H9 (cell line): ENCODE measurements at regions not wholly inside any gene's neighbourhood (a gene's known extent, or its start where the extent isn't known, plus 50 kb on each side); places are given as distances from the start of the nearest gene placed in this dataset.

ENCODE experiments used
- DNase-seq: peaks from one replicate; pipeline ENCODE4 v3.0.0-alpha.2; 2017
- H2AFZ ChIP-seq: one replicate; pipeline ENCODE4 v1.6.1; 2013; ENCODE audit warnings: mild to moderate bottlenecking, low read length, control low read depth, moderate library complexity
- H2AK5ac ChIP-seq: 2 replicates; pipeline ENCODE4 v1.6.1; 2013; ENCODE audit warnings: low read length, control low read depth, mixed read lengths; ENCODE audit not compliant: insufficient read length
- H2BK120ac ChIP-seq: one replicate; pipeline ENCODE4 v1.6.1; 2013; ENCODE audit warnings: low read depth, mild to moderate bottlenecking, low read length, control low read depth, inconsistent platforms; ENCODE audit not compliant: poor library complexity, severe bottlenecking
- H2BK12ac ChIP-seq: 2 replicates; pipeline ENCODE4 v1.6.1; 2013; ENCODE audit warnings: low read length, control low read depth, mixed read lengths, low read depth; ENCODE audit not compliant: insufficient read length
- H2BK15ac ChIP-seq: 2 replicates; pipeline ENCODE4 v1.6.1; 2013; ENCODE audit warnings: low read depth, low read length, control low read depth
- H2BK20ac ChIP-seq: one replicate; pipeline ENCODE4 v1.6.1; 2013; ENCODE audit warnings: low read depth, mild to moderate bottlenecking, low read length, control low read depth, inconsistent platforms; ENCODE audit not compliant: poor library complexity, severe bottlenecking
- H2BK5ac ChIP-seq: 2 replicates; pipeline ENCODE4 v1.6.1; 2013; ENCODE audit warnings: low read length, control low read depth, mixed read lengths; ENCODE audit not compliant: insufficient read length
- H3K14ac ChIP-seq: 2 replicates; pipeline ENCODE4 v1.6.1; 2013; ENCODE audit warnings: low read length, control low read depth; ENCODE audit not compliant: insufficient read depth
- H3K18ac ChIP-seq: 2 replicates; pipeline ENCODE4 v1.6.1; 2013; ENCODE audit warnings: low read depth, mild to moderate bottlenecking, mixed read lengths, low read length, control low read depth; ENCODE audit not compliant: insufficient read length
- H3K23ac ChIP-seq: 2 replicates; pipeline ENCODE4 v1.6.1; 2013; ENCODE audit warnings: low read length, control low read depth, mixed read lengths, low read depth; ENCODE audit not compliant: insufficient read length
- H3K23me2 ChIP-seq: 2 replicates; pipeline ENCODE4 v1.6.1; 2013; ENCODE audit warnings: low read depth, mild to moderate bottlenecking, mixed read lengths, low read length, control low read depth; ENCODE audit not compliant: insufficient read length, poor library complexity, severe bottlenecking
- H3K27ac ChIP-seq: 2 replicates; pipeline ENCODE4 v1.5.1; 2013; ENCODE audit warnings: low read length, control low read depth, mixed read lengths, low read depth; ENCODE audit not compliant: insufficient read length
- H3K27me3 ChIP-seq: 2 replicates; pipeline ENCODE4 v1.6.1; 2013; ENCODE audit warnings: low read length, control low read depth, inconsistent platforms; ENCODE audit not compliant: insufficient read depth
- H3K4ac ChIP-seq: 2 replicates; pipeline ENCODE4 v1.6.1; 2013; ENCODE audit warnings: low read depth, mild to moderate bottlenecking, control low read depth, inconsistent platforms, low read length, moderate library complexity
- H3K4me1 ChIP-seq: 2 replicates; pipeline ENCODE4 v1.6.1; 2013; ENCODE audit warnings: low read length, control low read depth, inconsistent platforms; ENCODE audit not compliant: insufficient read depth
- H3K4me2 ChIP-seq: 2 replicates; pipeline ENCODE4 v1.6.1; 2013; ENCODE audit warnings: low read length, control low read depth, mixed read lengths; ENCODE audit not compliant: insufficient read length, insufficient read depth
- H3K56ac ChIP-seq: 2 replicates; pipeline ENCODE4 v1.6.1; 2013; ENCODE audit warnings: low read depth, mild to moderate bottlenecking, mixed read lengths, low read length, control low read depth; ENCODE audit not compliant: insufficient read length
- H3K79me1 ChIP-seq: 2 replicates; pipeline ENCODE4 v1.6.1; 2013; ENCODE audit warnings: low read depth, mild to moderate bottlenecking, moderate library complexity, low read length, control low read depth, inconsistent platforms; ENCODE audit not compliant: insufficient read depth, poor library complexity, severe bottlenecking
- H3K79me2 ChIP-seq: 2 replicates; pipeline ENCODE4 v1.6.1; 2013; ENCODE audit warnings: low read length, control low read depth, inconsistent platforms; ENCODE audit not compliant: insufficient read depth
- H3K9ac ChIP-seq: 2 replicates; pipeline ENCODE4 v1.6.1; 2013; ENCODE audit warnings: low read length, control low read depth, mixed read lengths; ENCODE audit not compliant: insufficient read length; ENCODE audit errors: extremely low read depth
- H3K9me3 ChIP-seq: one replicate; pipeline ENCODE4 v1.6.1; 2013; ENCODE audit warnings: low read depth, low read length, inconsistent platforms; ENCODE audit not compliant: control insufficient read depth
- H3T11ph ChIP-seq: one replicate; pipeline ENCODE4 v1.6.1; 2013; ENCODE audit warnings: mild to moderate bottlenecking, low read length, control low read depth, inconsistent platforms
- H4K20me1 ChIP-seq: one replicate; pipeline ENCODE4 v1.6.1; 2013; ENCODE audit not compliant: control insufficient read depth, insufficient read length, insufficient read depth
- H4K5ac ChIP-seq: 2 replicates; pipeline ENCODE4 v1.6.1; 2013; ENCODE audit warnings: low read depth, mild to moderate bottlenecking, mixed read lengths, low read length, control low read depth; ENCODE audit not compliant: insufficient read length
- H4K8ac ChIP-seq: replicated peaks from 2 replicates; pipeline ENCODE4 v1.6.1; 2013; ENCODE audit warnings: low read length, control low read depth, mixed read lengths, low read depth; ENCODE audit not compliant: insufficient read length
- H4K91ac ChIP-seq: 2 replicates; pipeline ENCODE4 v1.6.1; 2013; ENCODE audit warnings: low read depth, mild to moderate bottlenecking, moderate library complexity, mixed read lengths, low read length, control low read depth; ENCODE audit not compliant: insufficient read length
- H3K27ac Mint-ChIP-seq, 3 experiments: 2 replicates in 2 of 3; 3 replicates in 1 of 3; pipeline ENCODE4 v1.8.0; 2020 to 2021; ENCODE audit warnings: mixed read lengths in 3 of 3, mild to moderate bottlenecking in 1 of 3, moderate library complexity in 1 of 3
- H3K27me3 Mint-ChIP-seq: 2 replicates; pipeline ENCODE4 v1.8.0; 2021; ENCODE audit warnings: low read depth, mild to moderate bottlenecking, moderate library complexity, mixed read lengths
- H3K36me3 Mint-ChIP-seq, 3 experiments: 2 replicates in 2 of 3; 3 replicates in 1 of 3; pipeline ENCODE4 v1.8.0; 2020 to 2021; ENCODE audit warnings: low read depth in 3 of 3, mixed read lengths in 3 of 3; ENCODE audit not compliant: insufficient read depth in 1 of 3
- H3K4me1 Mint-ChIP-seq, 2 experiments: 2 replicates each; pipeline ENCODE4 v1.8.0; 2020; ENCODE audit warnings: mixed read lengths in 2 of 2
- H3K4me3 Mint-ChIP-seq, 2 experiments: 2 replicates in 1 of 2; 3 replicates in 1 of 2; pipeline ENCODE4 v1.8.0; 2020 to 2021; ENCODE audit warnings: mild to moderate bottlenecking in 2 of 2, mixed read lengths in 2 of 2, moderate library complexity in 1 of 2
- H3K9me3 Mint-ChIP-seq, 2 experiments: 2 replicates in 1 of 2; 3 replicates in 1 of 2; pipeline ENCODE4 v1.8.0; 2020; ENCODE audit warnings: mild to moderate bottlenecking in 2 of 2, mixed read lengths in 2 of 2, moderate library complexity in 1 of 2
- WGBS: extraction: QIAGEN DNeasy Blood & Tissue Kit; methylation state at CpG from one replicate; pipeline ENCODE4 v1.1.7; 2013; ENCODE audit warnings: missing lambda C conversion rate, low lambda C conversion rate, mixed read lengths; ENCODE audit not compliant: insufficient read length; ENCODE audit errors: extremely low coverage; 5-methylcytosine and 5-hydroxymethylcytosine counted together
- TF ChIP-seq, protein P1 (sequence below): fragments of 200-600 bp; sonication (generic); conservative IDR thresholded peaks from 3 replicates; pipeline ENCODE4 v1.8.0; 2021; ENCODE audit warnings: antibody characterized with exemption, mild to moderate bottlenecking

DNA sequence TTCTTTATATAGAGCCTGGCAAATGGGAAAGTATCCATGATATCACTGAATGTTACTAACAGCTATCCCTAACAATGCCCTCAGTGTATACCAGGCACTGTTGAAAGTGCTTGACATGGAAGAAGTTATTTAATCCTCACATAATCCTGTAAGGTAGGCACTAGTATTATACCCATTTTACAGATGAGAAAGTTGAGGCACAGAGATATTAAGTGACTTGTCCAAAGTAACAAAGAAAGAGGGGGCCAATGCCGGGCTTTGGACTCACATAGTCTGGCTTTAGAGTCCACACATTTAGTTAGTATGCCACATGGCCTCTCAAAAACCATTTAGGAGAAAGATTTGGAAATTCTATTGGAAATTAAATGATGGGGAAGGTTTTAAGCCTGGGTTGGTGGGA lies 220.8 kb upstream of the PLET1 start:
- Histone ChIP-seq H3K9ac (no peak overlapping the region), H3K27ac (no peak overlapping the region), H3K23me2 (no peaks in the 10 kb centered on the region), H3K18ac (no peak overlapping the region), H2AFZ (no peak overlapping the region), H3K79me1 (no peaks in the 10 kb centered on the region), H3K4me1 (peaks cover 3% of the 10 kb centered on the region; the same call in 1 of the 2 replicates), H4K20me1 (no peaks in the 10 kb centered on the region), H3K27me3 (no peaks in the 10 kb centered on the region; the same call in 1 of the 2 replicates), H4K91ac (no peak overlapping the region), H3K4ac (no peak overlapping the region), H4K5ac (no peak overlapping the region), H2BK20ac (no peak overlapping the region), H3K23ac (no peak overlapping the region), H3K14ac (no peak overlapping the region), H3K4me2 (no peak overlapping the region), H3K79me2 (no peaks in the 10 kb centered on the region), H2BK5ac (no peak overlapping the region), H3T11ph (no peak overlapping the region), H2AK5ac (no peak overlapping the region), H2BK120ac (no peak overlapping the region), H3K56ac (no peak overlapping the region), H2BK15ac (no peak overlapping the region), H2BK12ac (no peak overlapping the region), H4K8ac (no peak overlapping the region), H3K9me3 (no peaks in the 10 kb centered on the region)
- no CpG with 5 or more reads among the region's 1 CpG for whole genome bisulfite sequencing
- H3K27ac Mint-ChIP-seq = no peak overlapping the region
- TF ChIP-seq, protein P1, sequence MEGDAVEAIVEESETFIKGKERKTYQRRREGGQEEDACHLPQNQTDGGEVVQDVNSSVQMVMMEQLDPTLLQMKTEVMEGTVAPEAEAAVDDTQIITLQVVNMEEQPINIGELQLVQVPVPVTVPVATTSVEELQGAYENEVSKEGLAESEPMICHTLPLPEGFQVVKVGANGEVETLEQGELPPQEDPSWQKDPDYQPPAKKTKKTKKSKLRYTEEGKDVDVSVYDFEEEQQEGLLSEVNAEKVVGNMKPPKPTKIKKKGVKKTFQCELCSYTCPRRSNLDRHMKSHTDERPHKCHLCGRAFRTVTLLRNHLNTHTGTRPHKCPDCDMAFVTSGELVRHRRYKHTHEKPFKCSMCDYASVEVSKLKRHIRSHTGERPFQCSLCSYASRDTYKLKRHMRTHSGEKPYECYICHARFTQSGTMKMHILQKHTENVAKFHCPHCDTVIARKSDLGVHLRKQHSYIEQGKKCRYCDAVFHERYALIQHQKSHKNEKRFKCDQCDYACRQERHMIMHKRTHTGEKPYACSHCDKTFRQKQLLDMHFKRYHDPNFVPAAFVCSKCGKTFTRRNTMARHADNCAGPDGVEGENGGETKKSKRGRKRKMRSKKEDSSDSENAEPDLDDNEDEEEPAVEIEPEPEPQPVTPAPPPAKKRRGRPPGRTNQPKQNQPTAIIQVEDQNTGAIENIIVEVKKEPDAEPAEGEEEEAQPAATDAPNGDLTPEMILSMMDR = no peak
- peaks cover 5% of the 10 kb centered on the region for H3K27me3 Mint-ChIP-seq
- H3K4me3 Mint-ChIP-seq = no peak overlapping the region
- DNase-seq = no peak
- no peaks in the 10 kb centered on the region for H3K36me3 Mint-ChIP-seq
- peaks cover 4 to 8% of the 10 kb centered on the region in 2 experiments; a peak in 3 of 4 replicates for H3K4me1 Mint-ChIP-seq
- no peaks in the 10 kb centered on the region for H3K9me3 Mint-ChIP-seq
